ENCODE measurements at regions not wholly inside any gene's neighbourhood (a gene's known extent, or its start where the extent isn't known, plus 50 kb on each side); places are given as distances from the start of the nearest gene placed in this dataset.

DNA sequence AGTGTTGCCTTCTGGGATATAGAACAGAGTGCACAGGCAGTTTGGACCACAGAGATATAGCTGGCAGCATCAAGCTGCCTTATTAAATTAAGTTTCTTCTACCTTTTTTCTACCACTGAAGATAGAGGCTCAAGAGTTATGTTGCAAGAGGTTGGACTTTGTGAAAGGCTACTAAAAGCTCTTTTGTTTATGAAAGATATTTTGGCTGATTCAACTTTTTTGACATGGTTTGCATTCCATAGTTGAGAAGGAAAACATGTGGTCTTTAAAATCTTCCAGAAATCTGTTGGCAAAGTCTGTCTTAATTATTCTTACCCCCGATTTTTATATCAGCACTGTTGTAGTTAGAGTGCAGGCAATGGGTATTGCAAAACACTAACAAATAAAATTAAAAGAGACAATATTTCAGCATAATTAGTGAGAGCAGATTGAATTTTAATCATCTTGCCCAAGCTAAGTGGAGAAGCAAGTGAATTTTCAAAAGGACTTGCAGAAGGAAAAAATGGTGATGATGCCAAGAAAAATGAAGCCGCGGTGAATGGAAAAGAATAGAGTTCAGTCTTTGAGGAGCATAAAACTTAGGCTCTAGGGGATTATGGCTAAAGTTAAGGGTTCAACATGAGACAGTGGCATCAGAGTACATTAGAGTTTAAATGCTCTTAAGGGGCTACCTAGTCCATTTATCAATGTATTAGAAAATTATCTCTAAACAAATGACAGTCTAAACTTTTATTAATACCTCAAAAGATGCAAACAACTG, 450.9 kb upstream of the CNTNAP2 start:
- TF ChIP-seq, protein P1, sequence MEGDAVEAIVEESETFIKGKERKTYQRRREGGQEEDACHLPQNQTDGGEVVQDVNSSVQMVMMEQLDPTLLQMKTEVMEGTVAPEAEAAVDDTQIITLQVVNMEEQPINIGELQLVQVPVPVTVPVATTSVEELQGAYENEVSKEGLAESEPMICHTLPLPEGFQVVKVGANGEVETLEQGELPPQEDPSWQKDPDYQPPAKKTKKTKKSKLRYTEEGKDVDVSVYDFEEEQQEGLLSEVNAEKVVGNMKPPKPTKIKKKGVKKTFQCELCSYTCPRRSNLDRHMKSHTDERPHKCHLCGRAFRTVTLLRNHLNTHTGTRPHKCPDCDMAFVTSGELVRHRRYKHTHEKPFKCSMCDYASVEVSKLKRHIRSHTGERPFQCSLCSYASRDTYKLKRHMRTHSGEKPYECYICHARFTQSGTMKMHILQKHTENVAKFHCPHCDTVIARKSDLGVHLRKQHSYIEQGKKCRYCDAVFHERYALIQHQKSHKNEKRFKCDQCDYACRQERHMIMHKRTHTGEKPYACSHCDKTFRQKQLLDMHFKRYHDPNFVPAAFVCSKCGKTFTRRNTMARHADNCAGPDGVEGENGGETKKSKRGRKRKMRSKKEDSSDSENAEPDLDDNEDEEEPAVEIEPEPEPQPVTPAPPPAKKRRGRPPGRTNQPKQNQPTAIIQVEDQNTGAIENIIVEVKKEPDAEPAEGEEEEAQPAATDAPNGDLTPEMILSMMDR (optimal IDR thresholded peaks at IDR 0.05 in 1 of 3, IDR thresholded peaks at IDR 0.05 in 1 of 3, conservative IDR thresholded peaks at IDR 0.05 in 1 of 3; ENCODE audit: extremely low read depth in 1 of 3, insufficient read depth in 2 of 3, low read length in 3 of 3): no peak
- TF ChIP-seq EZH2 (IDR thresholded peaks at IDR 0.05; ENCODE audit: low read length): no peak

Measured in keratinocyte (primary cell).